HepG2 (cell line): ENCODE measurements at regions not wholly inside any gene's neighbourhood (a gene's known extent, or its start where the extent isn't known, plus 50 kb on each side); places are given as distances from the start of the nearest gene placed in this dataset.

Source experiments
- CTCF ChIP-seq: sonication (generic); formaldehyde crosslinking; IDR thresholded peaks from 2 replicates; pipeline ENCODE4 v1.5.0; 2020; ENCODE audit warnings: mild to moderate bottlenecking, missing genetic modification reagents, moderate library complexity
- KLF16 ChIP-seq, 2 experiments: sonication (generic) in 1 of 2; formaldehyde crosslinking in 1 of 2; IDR thresholded peaks; 2 replicates each; pipeline versions ENCODE4 v1.6.1 to v1.8.0; 2016 to 2023; ENCODE audit warnings: missing genetic modification reagents in 2 of 2, missing compliant biosample characterization in 1 of 2
- MED1 ChIP-seq: sonication (generic); formaldehyde crosslinking; IDR thresholded peaks from 2 replicates; pipeline ENCODE4 v1.4.0; 2020; ENCODE audit warnings: missing genetic modification reagents
- MEF2D ChIP-seq: sonication (generic); formaldehyde crosslinking; IDR thresholded peaks from 2 replicates; pipeline ENCODE4 v1.5.1; 2020; ENCODE audit warnings: mild to moderate bottlenecking, missing genetic modification reagents
- PBX3 ChIP-seq: sonication (generic); formaldehyde crosslinking; IDR thresholded peaks from 2 replicates; pipeline ENCODE4 v1.8.1; 2023; ENCODE audit warnings: missing genetic modification reagents, inconsistent platforms, borderline replicate concordance
- ZBTB3 ChIP-seq: sonication (generic); formaldehyde crosslinking; IDR thresholded peaks from 2 replicates; pipeline ENCODE4 v1.4.0; 2020; ENCODE audit warnings: low read depth, mild to moderate bottlenecking, moderate library complexity, missing genetic modification reagents, borderline replicate concordance
- TF ChIP-seq, protein P1 (sequence below): IDR thresholded peaks from 2 replicates; pipeline ENCODE4 v1.6.1; 2012; ENCODE audit warnings: inconsistent platforms

DNA sequence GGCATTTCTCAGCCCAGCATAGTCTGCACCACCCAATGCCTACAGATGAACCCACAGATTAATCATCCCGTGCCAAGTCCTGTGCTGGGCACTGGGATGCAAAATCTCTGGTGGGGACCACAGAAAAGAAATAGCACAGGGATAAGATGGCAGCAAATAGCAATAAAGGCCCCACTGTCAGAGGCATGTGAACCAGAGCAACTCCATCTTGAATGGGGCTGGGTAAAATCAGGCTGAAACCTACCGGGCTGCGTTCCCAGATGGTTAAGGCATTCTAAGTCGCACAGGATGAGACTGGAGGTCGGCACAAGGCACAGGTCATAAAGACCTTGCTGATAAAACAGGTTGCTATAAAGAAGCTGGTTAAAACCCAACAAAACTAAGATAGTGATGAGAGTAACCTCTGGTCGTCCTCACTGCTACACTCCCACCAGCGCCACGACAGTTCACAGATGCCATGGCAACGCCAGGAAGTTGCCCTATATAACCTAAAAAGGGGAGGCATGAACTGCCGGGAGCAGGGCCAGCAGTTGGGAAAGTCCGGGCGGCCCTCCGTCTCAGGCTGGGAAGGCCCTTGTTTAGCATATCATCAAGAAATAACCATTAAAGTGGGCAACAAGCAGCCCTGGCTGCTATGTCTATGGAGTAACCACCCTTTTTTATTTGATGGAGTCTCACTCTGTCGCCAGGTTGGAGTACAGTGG lies 65.2 kb downstream of the C9orf50 start:
- TF ChIP-seq CTCF (CRISPR knock-in tag) (no peak), KLF16 (CRISPR knock-in tag; IDR thresholded peaks at IDR 0.05) (no peak), MEF2D (CRISPR knock-in tag) (no peak), PBX3 (CRISPR knock-in tag) (no peak), ZBTB3 (no peak), MED1 (no peak)
- TF ChIP-seq, protein P1, sequence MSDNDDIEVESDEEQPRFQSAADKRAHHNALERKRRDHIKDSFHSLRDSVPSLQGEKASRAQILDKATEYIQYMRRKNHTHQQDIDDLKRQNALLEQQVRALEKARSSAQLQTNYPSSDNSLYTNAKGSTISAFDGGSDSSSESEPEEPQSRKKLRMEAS, result no peak
